ENCODE measurements at regions not wholly inside any gene's neighbourhood (a gene's known extent, or its start where the extent isn't known, plus 50 kb on each side); places are given as distances from the start of the nearest gene placed in this dataset.
"Not testable (repeated sequence)": the region's sequence is repeated elsewhere in the genome, so short reads cannot be mapped to it uniquely, and the experiment has no call there.

DNA sequence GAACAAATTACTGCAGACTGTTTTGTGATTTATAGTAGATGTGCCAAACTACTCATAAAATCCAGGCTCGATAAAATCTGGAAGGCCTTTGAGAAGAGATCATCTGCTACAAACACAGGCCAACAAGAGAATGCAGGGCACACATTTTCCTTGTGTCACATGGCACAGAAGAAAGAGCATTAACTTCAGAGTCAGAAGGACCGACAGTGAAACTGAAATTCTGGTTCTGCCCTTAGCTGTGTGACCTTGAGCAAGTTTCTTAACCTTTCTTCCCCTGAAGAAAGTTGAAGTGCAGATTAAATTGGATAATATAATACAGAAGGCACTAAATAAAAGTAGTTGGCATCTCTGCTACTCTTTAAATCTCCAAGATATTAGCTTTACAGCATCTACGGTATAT, 338.4 kb upstream of the IRAK1BP1 start:
- ATAC-seq (no peak), DNase-seq (no peak)
- TF ChIP-seq CTCF (IDR thresholded peaks at IDR 0.05), result no peak
- intact Hi-C loops (cut with DNase I), result no loop called here
- Histone ChIP-seq H3K4me1 (no peaks in the 10 kb centered on the region), H3K9me3 (no peaks in the 10 kb centered on the region), H3K36me3 (no peaks in the 10 kb centered on the region), H3K27me3 (no peaks in the 10 kb centered on the region), H3K27ac (no peak overlapping the region), H3K4me3 (no peak overlapping the region)
- 74 to 75% methylated on average over 3 of the region's 3 CpGs for WGBS, 2 donors

DNA sequence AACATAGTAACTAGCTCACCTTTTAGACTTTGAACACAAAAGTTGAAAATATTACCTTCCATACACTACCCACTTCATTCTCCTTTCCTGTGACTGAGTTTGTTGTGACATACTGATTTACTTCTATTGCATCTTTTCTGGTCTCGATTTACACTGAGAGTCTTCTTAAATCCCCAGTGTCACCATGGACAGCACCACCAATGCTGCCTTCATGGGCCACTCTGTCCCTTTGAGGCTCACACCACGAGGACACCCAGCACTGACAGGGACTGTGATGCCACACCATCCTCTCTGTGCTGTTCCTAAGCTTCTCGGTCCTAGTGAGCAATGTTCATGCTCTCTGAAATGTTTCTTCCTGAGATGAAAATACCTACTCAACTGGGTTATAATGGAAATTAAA, 337.1 kb upstream of the IRAK1BP1 start:
- 52 to 54% methylated on average over 3 of the region's 3 CpGs for WGBS, 2 donors
- ATAC-seq (no peak), DNase-seq (no peak)
- Histone ChIP-seq H3K27ac (no peak overlapping the region), H3K9me3 (no peaks in the 10 kb centered on the region), H3K27me3 (no peaks in the 10 kb centered on the region), H3K4me3 (no peak overlapping the region), H3K4me1 (no peaks in the 10 kb centered on the region), H3K36me3 (no peaks in the 10 kb centered on the region)
- intact Hi-C loops (cut with DNase I), result no loop called here
- TF ChIP-seq CTCF (IDR thresholded peaks at IDR 0.05), result no peak

GRCh38 chr6:78533426-78533825, 333.9 kb upstream of the IRAK1BP1 start:
- no peak overlapping the region for H3K4me3 ChIP-seq
- intact Hi-C loops (cut with DNase I), result no loop called here
- ATAC-seq (no peak), DNase-seq (no peak)
- H3K4me1 ChIP-seq, result no peaks in the 10 kb centered on the region
- H3K36me3 ChIP-seq, result no peaks in the 10 kb centered on the region
- no peaks in the 10 kb centered on the region for H3K9me3 ChIP-seq
- no peaks in the 10 kb centered on the region for H3K27me3 ChIP-seq
- H3K27ac ChIP-seq, result no peak overlapping the region
- WGBS, 2 donors, result 75 to 77% methylated on average over 3 of the region's 3 CpGs
- no peak for TF ChIP-seq CTCF (IDR thresholded peaks at IDR 0.05)

GRCh38 chr6:78533876-78534275, 333.5 kb upstream of the IRAK1BP1 start:
- no peak for DNase-seq
- TF ChIP-seq CTCF (IDR thresholded peaks at IDR 0.05), result no peak
- Histone ChIP-seq H3K27me3 (no peaks in the 10 kb centered on the region), H3K4me3 (no peak overlapping the region), H3K36me3 (no peaks in the 10 kb centered on the region), H3K9me3 (no peaks in the 10 kb centered on the region), H3K4me1 (no peaks in the 10 kb centered on the region), H3K27ac (no peak overlapping the region)
- ATAC-seq, result no peak
- intact Hi-C loops (cut with DNase I), result no loop called here

GRCh38 chr6:78538002-78538401, 329.3 kb upstream of the IRAK1BP1 start:
- no peaks in the 10 kb centered on the region for H3K9me3 ChIP-seq
- no peak overlapping the region for H3K27ac ChIP-seq
- 73 to 80% methylated on average over 2 of the region's 2 CpGs for WGBS, 2 donors
- no peaks in the 10 kb centered on the region for H3K27me3 ChIP-seq
- no peaks in the 10 kb centered on the region for H3K4me1 ChIP-seq
- ATAC-seq (no peak), DNase-seq (no peak)
- no peak for TF ChIP-seq CTCF (IDR thresholded peaks at IDR 0.05)
- no peak overlapping the region for H3K4me3 ChIP-seq
- no peaks in the 10 kb centered on the region for H3K36me3 ChIP-seq
- intact Hi-C loops (cut with DNase I), result no loop called here

GRCh38 chr6:78547636-78548035, 319.7 kb upstream of the IRAK1BP1 start:
- H3K27me3 ChIP-seq; H3K4me3 ChIP-seq; H3K27ac ChIP-seq; ATAC-seq; H3K4me1 ChIP-seq; H3K9me3 ChIP-seq; DNase-seq; intact Hi-C loops (cut with DNase I); H3K36me3 ChIP-seq: not testable (repeated sequence)
- 91 to 93% methylated on average over 3 of the region's 3 CpGs for WGBS, 2 donors
